HG03558 (cell line): ENCODE measurements at regions not wholly inside any gene's neighbourhood (a gene's known extent, or its start where the extent isn't known, plus 50 kb on each side); places are given as distances from the start of the nearest gene placed in this dataset.
A peak's percentile ranks its signal among the peaks of the same experiment; 100 is the strongest.

Experiments used
- ATAC-seq: cut with Tn5 transposase; IDR thresholded peaks from one replicate; pipeline ENCODE4 v1.9.1; 2021; ENCODE audit warnings: moderate number of reproducible peaks; ENCODE audit not compliant: unreplicated experiment; ENCODE audit errors: extremely low read depth

DNA sequence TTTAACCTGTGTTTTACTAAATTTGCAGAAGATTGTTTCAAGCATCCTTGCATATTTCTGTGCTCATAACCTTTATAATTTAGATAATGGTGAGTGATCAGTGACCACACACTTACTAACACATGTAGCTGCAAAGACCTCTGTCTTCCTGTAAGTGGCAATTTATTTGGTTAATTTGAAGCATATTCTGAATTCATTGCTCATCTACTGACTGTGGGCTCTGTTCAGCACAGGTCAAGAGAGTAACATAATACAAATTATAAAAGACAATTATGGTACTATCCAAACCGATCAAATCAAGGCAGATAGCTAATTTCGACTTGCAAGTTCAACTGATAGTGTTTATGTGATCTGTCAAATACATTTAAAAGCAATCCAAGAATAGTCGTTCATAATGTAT is 223.9 kb upstream of the FAM98A start:
- ATAC-seq, result no peak

DNA sequence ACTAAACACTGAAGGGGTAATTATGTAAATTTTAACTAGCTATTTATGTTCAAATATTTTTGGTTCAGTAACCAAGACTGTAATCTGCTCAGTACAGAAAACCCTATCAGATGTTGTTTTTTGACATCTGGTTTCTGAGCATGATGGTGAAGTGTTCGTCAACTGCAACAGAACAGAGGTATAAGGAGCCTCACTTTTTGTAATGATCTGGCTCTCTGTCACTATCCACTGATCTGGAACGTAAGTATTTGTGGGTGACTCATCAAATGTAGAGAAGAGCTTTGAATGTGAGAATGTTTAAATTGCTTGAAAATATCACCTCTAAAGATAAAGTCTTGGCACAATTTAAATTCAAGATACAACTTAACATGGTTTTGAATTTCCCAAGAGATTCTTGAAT is 213.6 kb upstream of the FAM98A start:
- ATAC-seq, result no peak

DNA sequence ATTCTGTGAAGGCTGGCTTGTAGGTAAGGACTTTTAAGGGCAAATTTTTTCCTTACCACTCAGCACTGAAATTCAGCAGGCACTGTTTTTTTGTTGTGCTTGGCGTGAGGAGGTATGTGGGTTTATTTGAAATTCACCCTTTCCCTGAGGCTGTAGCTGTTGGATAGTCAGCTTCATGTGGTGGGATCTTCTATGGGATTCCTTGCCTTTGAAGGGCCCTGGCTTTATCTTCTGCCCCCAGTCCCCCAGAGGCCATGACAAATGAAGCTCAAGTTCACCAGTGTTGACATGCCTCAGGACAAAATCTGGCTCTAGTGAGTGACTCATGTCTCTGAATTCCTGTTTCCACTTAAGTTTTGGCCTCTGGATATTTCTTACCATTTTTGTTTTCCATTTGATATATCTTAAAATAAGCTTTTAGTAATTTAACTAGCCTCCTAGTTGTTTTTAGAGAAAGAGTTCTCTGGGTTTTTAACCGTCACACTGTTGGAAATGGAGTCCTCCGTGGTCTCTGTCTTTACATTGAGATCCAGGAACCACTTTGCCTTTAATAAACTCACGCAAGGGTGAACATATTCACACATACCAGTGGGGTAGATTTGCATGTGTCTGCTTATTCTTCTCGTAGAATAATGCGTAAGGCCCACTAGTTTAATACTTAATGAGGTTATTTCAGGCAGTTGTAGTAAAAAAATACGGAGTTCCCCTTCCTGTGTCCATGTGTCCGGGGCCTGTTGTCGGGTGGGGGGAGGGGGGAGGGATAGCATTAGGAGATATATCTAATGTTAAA is 211.1 kb upstream of the FAM98A start:
- ATAC-seq, result no peak

DNA sequence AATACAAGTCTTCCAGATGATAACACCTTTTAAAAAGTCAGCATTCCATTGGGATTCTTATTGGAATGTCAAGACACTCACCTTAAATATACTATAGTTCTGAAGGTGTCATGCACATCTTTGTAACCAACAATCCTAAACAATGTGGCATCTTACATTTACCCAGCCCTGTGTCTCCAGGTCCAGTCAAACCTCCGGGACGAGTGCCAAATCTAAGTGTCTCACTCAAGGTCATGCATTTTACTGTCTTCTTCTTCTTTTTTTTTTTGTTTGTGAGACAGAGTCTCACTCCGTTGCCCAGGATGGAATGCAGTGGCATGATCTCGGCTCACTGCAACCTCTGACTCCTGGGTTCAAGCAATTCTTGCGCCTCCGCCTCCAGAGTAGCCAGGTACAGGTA is 206.9 kb upstream of the FAM98A start:
- no peak for ATAC-seq

DNA sequence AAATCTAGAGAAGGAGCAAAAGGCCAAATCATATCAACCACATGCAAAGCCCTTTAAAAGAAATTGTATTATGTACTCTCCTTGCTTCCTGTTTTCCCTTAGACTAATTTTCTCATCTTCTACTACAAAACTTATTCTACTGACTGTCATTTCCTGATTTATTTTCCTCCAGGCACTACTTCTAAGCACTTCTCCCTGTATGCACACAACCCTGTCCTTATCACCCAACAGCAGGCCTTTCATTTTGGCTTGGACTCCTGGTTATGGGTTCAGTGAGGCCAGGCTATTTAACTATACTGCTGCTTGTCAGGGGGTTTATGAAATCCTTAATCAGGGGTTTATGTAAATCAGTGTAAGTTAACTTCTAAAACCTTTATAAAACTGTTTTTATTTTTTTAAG is 205.1 kb upstream of the FAM98A start:
- ATAC-seq, result no peak

DNA sequence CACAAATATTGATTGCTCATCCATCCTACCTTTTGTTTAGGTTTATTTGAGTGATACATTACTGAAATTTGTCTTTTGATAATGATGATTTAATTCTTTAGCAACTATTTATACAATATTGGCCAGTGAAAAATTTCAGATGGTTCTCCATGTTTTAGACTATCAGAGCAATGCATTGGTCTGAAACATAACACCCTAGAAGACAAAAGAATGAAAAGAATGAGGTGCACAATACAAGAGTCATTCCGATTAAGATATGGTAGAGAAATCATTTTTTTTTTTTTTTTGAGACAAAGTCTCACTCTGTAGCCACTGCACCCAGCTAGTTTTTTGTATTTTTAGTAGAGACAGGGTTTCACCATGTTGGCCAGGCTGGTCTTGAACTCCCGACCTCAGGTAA is 197.4 kb upstream of the FAM98A start:
- no peak for ATAC-seq

DNA sequence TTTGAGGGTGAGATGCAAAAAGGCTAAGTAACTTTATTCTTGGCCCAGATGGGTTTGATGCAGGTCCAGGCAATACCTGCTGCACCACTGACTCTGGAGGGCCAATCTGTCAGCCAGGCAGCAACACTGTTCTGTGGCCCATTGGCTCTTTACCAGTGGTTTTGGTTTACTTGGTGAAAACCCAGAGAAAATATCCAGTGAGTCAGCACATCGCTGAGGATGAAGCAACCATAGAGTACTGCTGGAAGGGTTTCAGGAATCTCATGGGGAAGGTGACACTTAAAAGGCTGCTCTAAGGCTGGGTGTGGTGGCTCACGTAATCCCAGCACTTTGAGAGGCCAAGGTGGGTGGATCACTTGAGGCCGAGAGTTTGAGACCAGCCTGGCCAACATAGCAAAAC is 192.5 kb upstream of the FAM98A start:
- ATAC-seq, result no peak

DNA sequence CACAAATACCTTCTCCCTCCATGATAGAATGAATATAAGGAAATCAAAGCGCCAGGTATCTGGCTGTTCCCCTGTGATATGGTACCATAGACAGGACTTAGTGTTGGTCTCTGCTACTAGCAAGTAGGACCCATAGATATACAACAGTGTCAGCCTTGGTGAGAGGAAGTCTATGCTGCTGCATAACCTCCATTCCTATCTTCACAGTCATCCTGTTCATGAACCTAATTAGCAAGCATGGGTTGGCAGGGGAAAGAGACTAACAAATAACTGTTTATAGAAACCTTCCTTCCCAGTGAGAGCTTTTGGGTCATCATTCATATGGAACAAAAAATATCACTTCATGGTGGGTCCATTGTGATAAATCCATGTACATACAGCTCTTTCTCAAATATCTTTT is 188.9 kb upstream of the FAM98A start:
- no peak for ATAC-seq

DNA sequence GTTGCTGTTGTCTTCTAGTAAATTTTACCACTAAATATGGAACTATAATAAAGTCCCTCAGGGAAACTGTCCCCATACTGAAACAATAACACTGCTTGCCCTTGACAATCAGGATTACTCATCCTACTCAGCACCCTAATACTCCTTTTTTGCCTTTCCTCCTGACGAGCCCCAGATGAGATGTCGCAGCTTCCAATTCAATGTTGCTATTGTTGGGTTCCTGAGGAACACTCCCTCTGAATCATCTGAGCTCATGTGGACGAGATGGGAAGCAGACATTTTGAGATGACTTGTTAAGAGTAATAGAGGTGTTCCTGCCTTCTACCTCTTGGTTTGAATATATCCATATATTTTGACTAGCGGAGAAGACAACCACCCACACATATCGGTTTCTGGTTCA is 187.8 kb upstream of the FAM98A start:
- no peak for ATAC-seq

DNA sequence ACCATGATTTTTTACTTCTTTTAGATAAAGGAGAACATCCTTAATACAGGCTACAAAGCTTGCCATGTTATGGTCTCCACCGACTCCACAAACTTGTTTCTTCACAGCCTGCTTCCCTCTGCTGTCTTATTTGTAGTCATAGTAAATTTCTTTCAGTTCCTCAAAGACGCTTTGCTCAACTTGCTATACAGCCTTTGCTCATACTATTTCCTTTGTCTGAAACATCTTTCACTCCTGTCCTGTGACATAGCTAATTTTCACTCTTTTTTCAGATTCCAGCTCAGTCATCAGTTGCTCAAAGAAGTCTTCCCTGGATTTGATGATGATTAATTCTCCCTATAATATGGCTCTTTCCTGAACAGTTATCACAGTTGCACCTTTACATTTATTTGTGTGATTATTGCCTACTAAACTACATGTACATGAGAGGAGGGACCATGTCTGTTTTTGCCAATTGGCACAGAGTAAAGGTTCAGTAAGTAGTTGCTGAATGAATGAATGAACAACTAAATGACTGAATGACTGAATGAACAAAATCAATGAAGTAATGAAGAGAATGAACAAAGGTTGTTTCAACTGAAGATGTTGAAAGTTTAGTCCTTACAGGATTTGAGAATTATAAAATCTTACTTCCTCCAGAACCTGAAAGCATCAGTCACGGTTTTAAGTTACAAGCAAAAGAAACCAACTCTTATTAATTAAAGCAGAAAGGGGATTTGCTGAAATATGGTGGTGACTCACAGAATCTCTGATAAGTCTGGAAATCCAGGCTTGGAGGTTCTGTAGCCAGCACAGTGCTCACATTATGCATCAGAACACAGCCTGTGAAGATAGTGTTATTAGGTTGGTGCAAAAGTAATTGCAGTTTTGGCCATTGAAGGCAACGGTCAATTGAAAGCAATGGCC is 186.4 kb upstream of the FAM98A start:
- ATAC-seq, result peak; percentile 94

DNA sequence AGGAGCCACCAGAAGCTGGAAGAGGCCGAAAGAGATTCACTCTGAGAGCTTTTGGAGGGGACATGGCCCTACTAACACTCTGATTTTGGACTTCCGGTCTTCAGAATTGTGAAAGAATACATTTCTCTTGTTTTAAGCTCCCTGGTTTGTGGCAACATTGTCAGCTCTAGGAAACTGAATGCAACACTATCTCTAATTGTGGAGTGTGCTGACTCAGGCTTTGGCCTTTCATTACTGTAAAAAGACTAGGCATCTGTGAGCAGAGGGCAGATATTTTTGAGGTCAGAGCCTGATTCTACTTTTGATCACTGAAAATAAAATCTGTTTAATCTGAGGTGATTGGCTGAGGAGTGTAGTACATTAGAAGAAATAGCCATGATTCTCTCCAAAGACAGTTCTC is 185.4 kb upstream of the FAM98A start:
- ATAC-seq, result no peak

DNA sequence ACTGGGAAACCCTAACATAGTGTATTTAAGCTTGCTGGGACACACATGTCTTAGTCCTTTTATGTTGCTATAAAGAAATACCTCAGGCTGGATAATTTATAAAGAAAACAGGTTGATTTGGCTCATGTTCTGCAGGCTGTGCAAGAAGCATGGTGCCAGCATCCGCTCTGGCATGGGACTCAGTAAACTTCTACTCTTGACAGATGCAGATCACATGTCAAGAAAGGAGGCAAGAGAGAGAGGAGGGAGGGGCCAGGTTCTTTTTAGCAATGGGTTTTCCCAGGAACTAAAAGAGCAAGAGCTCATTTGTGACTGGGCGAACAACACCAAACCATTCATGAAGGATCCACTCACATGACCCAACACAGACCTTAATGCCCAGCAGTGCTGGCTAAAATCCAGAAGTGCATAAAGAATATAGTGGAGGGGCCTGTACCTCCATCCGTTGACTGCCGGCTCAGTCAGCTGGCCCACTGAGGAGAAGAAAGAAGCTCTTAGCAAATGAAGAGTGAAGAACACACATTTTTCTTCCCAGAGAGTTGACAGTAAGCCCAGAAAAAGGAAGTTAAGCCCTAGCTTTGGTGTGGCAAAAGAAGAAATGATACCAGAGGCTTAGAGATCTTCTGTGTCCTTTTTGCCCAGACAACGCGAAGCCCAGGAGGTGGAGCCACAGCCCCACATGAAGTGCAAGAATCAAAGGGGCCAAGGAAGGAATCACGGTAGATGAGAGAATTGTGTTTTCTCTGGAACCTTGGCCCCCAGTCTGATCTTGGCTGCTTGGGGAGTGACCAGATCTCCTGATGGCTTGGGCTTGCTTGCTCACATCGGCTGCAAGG is 183.5 kb upstream of the FAM98A start:
- ATAC-seq, result no peak

DNA sequence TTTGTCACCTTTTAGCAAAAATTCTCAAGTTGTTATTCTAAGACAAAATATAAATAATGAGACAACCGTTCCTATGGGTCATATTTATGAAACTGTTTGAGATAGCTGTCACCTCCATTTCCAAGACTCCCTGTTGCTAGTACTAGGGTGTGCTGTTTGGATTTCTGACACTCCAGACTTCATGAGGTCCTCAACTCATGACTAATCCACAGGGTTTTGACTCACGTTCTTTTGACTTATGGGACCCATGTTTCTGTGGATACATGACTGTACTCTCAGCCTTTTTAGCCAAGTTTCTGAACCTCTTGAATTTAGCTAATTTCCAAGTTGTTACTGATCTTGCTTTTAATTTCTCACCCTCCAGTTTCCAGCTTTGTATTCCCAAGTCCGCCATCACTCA is 178.7 kb upstream of the FAM98A start:
- no peak for ATAC-seq

DNA sequence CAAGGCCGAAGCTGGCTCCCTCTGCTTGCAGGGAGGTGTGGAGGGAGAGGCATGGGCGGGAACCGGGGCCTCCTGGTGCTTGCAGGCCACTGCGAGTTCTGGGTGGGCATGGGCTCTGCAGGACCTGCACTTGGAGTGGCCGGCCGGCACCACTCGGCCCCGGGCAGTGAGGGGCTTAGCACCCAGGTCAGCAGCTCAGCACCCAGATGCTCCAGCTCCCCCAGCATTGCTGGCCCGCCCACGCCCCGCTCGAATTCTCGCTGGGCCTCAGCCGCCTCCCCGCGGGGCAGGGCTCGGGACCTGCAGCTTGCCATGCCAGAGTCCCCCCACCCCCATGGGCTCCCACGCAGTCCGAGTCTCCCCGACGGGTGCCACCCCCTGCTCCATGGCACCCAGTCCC is 176.2 kb upstream of the FAM98A start:
- no peak for ATAC-seq

DNA sequence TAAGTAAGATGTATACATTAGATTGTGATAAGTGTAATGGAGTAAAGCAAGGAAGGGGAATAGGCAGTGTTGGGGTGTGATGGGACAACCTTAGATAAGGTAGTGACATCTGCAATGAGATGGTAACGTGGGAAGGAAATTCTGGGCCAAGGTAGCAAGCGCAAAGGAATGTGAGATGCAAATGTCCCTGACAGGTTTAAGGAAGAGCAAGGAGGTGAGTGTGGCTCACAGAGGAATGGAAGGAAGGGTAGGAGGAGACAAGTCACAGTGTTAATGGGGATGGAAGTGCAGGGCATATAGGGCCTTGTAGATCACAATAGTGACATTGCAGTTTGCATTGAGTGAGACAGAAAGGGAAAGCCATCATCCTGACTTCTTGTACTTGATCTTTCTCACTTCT is 170.9 kb upstream of the FAM98A start:
- no peak for ATAC-seq

DNA sequence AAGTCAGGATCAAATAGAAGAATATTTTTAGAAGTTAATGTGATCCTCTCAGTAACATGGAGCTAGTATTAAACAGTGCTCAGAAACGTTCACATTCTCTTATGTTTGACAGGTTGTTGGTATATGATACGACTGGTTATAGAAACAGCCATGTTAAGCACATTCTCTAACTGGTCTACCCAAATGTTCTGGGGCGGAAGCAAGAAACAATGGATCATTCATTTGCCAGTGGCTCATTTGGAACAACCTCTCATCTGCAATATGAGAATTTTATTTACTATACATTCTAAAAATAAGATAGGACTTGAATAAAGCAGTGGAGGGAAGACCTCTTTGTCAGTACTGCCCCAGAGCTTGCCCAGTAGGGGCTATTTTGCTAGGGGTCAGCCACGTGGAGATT is 167.1 kb upstream of the FAM98A start:
- ATAC-seq, result no peak

DNA sequence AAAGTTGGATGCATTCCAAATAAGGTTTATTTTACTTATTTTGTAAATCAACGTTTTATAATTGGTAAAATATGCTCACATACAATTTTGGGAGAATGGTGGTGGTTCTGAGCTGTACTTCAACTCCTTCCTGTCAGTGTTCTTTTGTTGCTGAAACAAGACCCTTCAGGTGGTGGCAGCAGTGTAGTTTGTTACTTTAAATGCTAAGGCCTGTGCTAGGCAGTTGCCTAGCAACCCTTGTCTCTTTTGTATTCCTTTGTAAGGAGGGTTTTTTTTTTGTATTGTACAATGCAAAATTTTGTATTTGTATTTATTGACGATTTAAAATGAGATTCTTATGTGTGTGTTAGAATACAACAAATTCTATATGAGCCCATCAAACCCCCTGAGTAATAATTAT is 166.0 kb upstream of the FAM98A start:
- no peak for ATAC-seq

DNA sequence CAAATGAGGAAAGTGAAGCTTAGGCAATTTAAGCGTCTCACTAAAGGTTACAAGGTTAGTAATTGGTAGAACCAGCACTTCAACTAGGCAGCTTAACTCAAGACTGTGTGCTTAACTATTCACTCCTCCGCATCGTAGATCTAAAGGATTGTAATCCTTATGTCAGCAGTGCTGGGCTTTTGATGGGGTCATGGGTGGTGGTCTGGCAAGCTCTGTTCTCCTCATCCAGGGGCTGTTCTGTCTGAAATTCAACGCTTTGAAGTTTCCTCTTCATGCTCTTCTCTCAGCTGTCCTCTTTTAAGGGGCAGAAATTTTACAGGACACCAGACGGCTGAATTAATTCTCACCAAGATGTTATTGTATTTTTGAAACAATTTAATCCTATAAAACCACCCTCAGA is 165.5 kb upstream of the FAM98A start:
- ATAC-seq, result no peak

DNA sequence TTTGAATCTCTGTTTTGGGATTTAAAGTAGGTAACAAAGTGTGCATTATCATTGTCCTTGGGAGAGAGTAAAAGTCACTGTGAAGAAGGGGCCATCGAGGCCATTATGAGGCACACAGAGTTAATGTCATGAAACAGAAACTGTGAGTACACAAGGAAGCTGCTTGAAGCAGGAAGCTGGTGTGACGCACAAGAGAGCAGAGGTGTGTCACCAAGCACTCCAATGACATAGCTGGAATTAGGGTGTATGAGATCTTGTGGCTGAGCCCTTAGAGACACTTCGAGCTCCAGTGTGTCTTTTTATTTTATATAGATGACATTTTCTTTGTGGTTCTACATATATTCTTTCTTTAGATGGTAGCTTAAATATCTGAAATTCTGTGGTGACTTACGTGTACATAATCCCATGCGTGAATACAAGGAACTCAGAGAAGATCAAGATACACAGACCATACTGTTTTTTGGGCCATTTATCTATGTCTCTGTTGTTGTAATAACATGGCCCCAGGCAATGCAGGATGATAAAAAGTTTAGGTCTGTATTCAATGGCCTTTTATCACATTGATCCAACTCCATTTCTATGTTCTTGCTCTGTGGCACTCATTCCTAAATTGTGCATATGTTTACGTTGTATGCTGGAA is 164.7 kb upstream of the FAM98A start:
- ATAC-seq, result no peak

DNA sequence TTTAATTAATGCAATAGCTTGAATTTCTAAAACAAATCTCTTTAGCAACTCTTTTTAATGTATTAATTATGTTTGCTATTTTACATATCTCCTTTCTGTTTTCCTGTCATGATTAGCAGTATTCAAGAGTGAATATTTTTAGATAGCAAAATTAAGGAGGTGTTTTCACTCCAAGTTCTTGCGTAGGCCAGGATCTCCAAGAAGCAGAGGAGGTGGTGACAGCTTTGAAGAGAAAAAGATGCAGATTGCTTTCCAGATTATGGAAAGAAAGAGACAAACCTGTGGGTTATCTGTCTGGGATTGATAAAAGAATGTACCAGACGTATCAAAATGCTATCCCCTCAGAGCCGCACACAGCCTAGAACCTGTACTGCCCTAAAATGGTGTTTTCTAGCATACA is 163.5 kb upstream of the FAM98A start:
- ATAC-seq, result no peak
